PC-9 (cell line): ENCODE measurements at regions not wholly inside any gene's neighbourhood (a gene's known extent, or its start where the extent isn't known, plus 50 kb on each side); places are given as distances from the start of the nearest gene placed in this dataset.
"Not testable (repeated sequence)": the region's sequence is repeated elsewhere in the genome, so short reads cannot be mapped to it uniquely, and the experiment has no call there.

ENCODE experiments used
- EZH2 ChIP-seq: fragments of 200-600 bp; sonication (generic); IDR thresholded peaks from 2 replicates; pipeline ENCODE4 v1.8.0; 2017; ENCODE audit warnings: antibody characterized with exemption, low read depth
- TF ChIP-seq, protein P1 (sequence below): fragments of 200-600 bp; sonication (generic); conservative IDR thresholded peaks from 2 replicates; pipeline ENCODE4 v1.6.1; 2017; ENCODE audit warnings: mixed run types, antibody characterized with exemption, mild to moderate bottlenecking, moderate library complexity

DNA sequence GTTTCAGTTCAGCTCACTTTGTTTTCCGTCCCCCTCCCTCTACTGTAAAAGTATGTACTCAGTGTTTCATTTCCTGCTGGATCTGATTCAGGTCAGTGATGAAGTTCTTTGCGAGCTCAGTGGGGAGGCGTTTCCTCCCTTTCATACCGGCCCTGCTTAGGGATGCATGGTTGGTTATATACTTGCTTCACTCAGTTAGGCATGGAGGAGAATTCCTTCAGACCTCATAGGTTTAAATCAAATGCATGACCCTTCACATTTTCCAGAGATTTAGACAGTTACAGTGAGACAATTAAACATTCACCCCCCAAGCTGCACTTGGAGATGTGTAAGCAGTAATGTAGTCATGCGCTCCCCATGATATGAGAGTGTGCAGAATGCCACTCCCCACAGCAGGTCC is 955.9 kb downstream of the SPATA31A6 start:
- TF ChIP-seq, protein P1, sequence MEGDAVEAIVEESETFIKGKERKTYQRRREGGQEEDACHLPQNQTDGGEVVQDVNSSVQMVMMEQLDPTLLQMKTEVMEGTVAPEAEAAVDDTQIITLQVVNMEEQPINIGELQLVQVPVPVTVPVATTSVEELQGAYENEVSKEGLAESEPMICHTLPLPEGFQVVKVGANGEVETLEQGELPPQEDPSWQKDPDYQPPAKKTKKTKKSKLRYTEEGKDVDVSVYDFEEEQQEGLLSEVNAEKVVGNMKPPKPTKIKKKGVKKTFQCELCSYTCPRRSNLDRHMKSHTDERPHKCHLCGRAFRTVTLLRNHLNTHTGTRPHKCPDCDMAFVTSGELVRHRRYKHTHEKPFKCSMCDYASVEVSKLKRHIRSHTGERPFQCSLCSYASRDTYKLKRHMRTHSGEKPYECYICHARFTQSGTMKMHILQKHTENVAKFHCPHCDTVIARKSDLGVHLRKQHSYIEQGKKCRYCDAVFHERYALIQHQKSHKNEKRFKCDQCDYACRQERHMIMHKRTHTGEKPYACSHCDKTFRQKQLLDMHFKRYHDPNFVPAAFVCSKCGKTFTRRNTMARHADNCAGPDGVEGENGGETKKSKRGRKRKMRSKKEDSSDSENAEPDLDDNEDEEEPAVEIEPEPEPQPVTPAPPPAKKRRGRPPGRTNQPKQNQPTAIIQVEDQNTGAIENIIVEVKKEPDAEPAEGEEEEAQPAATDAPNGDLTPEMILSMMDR, result not testable (repeated sequence)
- TF ChIP-seq EZH2, result not testable (repeated sequence)
